Tibial nerve (tissue), 4 donors: ENCODE measurements at regions not wholly inside any gene's neighbourhood (a gene's known extent, or its start where the extent isn't known, plus 50 kb on each side); places are given as distances from the start of the nearest gene placed in this dataset.

ENCODE experiments used
- CTCF ChIP-seq, 5 experiments: fragments of 200-600 bp in 3 of 5; fragments of 450-650 bp in 2 of 5; sonication (generic) in 3 of 5; IDR thresholded peaks; one replicate each; pipeline ENCODE4 v1.5.1; 2016 to 2019; ENCODE audit warnings: antibody characterized with exemption in 5 of 5, mild to moderate bottlenecking in 3 of 5, moderate library complexity in 2 of 5
- EP300 ChIP-seq, 2 donors: sonication (generic); formaldehyde crosslinking; IDR thresholded peaks; one replicate each; pipeline ENCODE4 v1.6.1; 2017; ENCODE audit warnings: antibody characterized with exemption in 2 of 2, mild to moderate bottlenecking in 1 of 2
- POLR2A ChIP-seq, 2 donors: fragments of 450-650 bp; IDR thresholded peaks; one replicate each; pipeline ENCODE4 v1.6.1; 2017; ENCODE audit warnings: antibody characterized with exemption in 2 of 2, mild to moderate bottlenecking in 2 of 2, moderate library complexity in 2 of 2

GRCh38 chr2:117108741-117109267 is 705.7 kb upstream of the DDX18 start:
- TF ChIP-seq EP300 (IDR thresholded peaks at IDR 0.05) = no peak
- TF ChIP-seq CTCF (IDR thresholded peaks at IDR 0.05) = no peak
- no peak for TF ChIP-seq POLR2A (IDR thresholded peaks at IDR 0.05)
